GM19025 (cell line): ENCODE measurements at regions not wholly inside any gene's neighbourhood (a gene's known extent, or its start where the extent isn't known, plus 50 kb on each side); places are given as distances from the start of the nearest gene placed in this dataset.
"Not testable (repeated sequence)": the region's sequence is repeated elsewhere in the genome, so short reads cannot be mapped to it uniquely, and the experiment has no call there.

Experiments used
- ATAC-seq: cut with Tn5 transposase; IDR thresholded peaks from one replicate; pipeline ENCODE4 v1.9.1; 2021; ENCODE audit warnings: mild to moderate bottlenecking, low read depth, moderate library complexity; ENCODE audit not compliant: unreplicated experiment

DNA sequence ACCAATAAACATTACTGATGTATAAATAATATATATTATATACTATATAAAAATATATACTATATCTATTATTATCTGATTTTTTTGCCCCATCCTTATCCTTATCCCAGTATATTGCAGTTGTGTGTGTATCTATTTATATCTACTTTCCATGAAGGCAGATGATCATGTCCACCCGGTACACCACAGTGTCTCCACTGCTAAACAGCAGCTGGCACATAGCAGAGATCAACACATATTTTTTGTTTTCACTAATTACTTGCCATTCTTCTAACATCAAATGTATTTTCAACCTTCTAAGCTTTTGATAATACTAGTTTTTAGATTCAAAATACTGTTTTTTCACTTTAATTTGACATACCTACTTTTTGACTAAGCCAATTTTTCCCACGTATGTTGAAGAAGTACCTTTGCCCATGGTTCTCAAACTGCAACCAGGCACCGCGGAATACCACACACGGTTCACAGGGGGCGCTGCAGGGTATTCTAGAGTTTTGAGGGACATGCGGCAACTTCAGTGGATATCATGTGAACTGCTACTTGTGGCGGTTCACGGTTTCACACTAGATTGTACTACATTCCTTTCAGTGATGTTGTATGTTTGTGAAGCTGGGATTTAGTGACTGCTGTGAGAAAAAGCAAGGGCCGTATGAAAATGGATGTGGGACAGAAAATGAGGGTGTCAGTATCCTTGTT lies 182.5 kb upstream of the NPY2R start:
- peak; percentile 76 for ATAC-seq

DNA sequence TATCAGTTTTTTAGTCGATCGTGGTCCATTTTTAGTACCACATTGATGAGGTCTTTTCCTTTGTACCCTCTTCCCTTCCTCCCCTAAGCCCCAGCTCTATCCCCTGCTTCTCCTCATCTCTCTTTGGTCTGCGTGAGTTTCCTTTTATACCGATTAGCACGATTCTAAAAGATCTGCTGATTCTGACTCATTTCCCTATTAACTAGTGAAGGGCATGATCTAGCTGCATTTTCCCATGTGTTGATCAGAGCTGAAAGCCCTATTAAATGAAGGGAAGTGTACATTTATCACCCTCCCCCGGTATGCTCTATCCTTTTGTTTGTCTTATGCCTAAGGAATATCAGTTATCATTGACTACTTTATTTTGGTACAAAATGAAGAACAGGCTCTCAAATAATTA lies 181.7 kb upstream of the NPY2R start:
- ATAC-seq: no peak

DNA sequence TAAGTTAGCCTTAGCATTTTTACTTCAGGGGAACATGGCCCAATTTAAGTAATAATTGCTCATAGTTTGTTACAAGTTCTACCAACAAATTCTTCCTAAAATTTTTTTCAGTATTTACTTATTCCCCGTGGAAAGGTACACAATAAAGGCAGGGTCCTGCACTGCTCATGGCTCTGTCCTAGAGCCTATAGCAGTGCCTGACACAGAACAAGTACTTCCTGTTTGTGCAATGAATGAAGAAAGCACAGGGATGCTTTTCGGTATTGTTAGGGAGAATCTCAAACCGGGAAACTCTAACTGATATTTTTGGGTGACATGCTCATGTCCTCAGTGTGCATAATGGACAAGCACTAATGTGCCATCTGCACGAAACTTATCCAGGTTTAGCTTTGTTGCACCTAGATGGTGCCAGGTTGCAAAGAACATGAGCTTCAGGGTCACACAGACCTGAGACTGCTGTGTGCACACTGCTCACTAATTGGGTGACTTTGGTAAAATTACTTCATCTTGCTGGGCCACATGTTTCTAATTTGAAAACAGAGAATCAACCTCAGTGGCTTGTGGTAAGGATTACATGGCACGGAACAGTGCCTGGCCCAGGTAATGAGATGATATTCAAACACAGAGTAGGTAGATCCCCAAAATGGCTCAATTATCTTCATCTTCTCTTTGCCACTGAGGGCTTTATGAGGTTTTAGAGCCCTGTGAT lies 175.8 kb upstream of the NPY2R start:
- no peak for ATAC-seq

DNA sequence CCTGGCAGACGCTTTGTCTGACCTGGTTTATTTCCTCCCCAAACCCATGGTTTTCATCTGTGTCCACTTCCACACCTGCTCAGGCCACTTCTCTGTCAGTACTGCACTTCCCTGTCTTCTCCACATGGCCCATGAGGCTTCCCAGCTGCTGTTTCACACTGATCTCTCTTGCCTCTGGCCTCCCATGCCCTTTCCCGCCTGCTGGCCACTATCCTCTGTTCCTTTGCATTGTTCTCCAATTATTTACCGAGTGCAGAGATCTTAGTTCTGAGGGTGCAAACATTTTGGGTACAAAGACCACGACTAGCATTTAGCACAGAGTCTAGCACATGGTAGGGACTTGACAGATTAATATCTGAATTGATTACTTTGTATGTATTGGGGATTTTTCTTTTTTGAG lies 174.8 kb upstream of the NPY2R start:
- ATAC-seq: no peak

DNA sequence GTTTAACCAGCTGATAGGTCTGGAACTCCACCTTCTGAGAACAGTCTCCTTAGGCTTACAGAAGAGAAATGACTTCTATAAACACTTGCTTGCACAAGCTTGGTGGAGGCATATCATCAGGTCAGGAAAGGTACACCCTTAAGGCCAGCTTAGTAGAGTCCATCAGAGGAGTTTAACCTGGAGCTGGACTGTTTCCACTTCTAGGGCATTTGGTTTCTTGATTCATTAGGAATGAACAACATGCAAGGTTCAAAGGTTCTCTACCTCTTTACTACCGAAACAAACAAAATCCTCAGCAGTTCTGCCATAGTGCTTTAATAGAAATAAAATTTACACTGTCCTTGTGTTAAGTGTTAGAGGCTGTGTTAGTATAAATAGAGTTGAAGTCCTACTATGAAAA lies 171.4 kb upstream of the NPY2R start:
- ATAC-seq: no peak

DNA sequence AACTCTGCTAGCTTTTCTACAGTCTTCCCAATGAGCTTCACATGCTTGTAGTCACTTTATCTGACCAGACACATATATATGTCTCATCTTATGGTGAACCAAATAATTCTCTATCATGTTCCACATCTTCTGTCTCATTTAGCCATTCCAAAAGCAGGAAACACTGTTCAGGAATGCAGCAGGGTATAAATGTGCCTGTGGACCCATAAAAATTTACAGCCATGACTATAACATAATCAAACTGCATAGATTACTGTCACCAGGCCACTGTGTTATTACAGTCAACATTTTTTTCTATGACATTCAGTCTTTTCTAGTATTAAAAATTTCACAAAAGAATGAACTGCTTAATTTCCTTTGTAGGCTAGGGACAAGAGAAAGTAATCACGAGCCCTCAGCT lies 170.0 kb upstream of the NPY2R start:
- ATAC-seq: no peak

DNA sequence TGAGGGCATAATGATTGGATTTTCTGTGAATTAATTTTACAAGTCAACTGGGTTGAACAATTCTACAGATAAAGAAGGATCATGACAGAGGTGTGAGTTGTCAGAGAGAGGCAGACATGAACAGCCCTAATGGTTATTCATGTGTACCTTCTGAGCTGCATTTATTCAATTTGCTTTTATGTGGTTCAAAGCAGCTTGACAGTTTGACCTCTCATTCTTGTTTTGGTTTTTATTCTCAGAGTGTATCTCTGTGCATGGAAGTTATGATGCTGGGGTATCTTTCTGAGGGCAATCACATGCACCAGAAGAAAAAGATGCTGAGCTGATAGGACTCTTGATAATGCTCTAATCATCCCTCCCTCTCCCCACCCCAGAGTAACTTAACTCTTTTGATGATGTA lies 169.3 kb upstream of the NPY2R start:
- ATAC-seq: no peak

DNA sequence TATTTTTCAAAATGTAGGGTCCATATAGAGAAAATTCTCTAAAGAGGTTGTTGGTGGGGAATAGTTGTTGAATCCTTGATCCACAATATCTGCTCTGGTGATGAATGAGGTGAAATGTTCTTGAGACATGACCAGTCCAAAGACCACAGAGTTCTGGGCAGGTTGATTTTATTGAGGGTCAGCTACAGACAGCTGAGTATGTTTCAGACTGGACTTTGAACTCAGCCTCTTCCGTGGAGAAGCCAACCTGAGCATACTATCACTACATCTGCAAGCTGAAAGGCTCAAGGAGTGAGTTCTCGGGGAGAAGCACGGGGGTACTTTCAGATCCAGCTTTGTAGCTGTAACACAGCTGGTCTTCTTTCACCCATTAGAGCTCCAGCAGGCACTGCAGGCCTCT lies 168.4 kb upstream of the NPY2R start:
- no peak for ATAC-seq

DNA sequence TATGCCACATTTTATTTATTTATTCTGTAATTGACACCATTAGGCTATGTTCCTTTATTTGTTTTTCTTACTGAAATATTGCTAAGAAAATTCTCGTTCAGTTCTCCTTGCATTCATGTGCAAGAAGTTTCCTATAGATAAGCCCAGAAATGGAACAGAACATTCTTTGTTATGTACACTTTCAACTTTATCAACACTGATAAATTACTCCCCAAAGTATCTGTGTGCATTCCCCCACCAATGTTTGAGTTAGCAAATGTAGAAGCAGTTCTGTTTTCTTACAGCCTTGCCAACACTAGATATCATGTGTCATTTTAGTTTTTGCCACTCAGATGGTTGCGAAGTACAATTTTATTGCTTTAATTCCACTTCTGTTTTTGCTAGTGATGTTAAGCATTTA lies 166.4 kb upstream of the NPY2R start:
- no peak for ATAC-seq

DNA sequence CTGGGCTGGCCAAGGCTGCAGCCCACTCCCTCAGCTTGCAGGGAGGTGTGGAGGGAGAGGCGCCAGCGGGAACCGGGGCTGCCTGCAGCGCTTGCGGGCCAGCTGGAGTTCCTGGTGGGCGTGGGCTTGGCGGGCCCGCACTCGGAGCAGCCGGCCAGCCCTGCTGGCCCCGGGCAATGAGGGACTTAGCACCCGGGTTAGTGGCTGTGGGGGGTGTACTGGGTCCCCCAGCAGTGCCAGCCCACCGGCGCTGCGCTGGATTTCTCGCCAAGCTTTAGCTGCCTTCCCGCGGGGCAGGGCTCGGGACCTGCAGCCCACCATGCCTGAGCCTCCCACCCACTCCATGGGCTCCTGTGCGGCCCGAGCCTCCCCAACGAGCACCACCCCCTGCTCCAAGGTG lies 164.2 kb upstream of the NPY2R start:
- not testable (repeated sequence) for ATAC-seq

DNA sequence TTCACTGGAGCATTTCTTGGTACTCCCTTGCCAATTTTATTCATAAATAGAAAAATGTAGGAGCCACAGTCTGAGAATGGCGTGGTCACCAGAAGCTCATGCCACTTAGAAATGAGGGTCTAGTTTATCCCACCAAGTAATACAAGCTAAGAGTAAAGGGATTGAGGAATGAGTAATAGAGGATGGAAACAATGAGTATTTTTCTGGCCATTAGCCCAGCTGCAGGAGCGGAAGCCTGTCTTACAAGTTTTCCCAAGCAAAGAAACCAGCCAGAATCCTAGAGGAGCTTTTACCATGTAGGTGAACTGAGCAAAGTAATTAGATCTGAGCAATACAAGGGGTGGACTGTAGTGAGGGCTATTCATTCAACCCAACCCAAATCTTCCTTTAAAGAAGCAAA lies 160.7 kb upstream of the NPY2R start:
- ATAC-seq: no peak

DNA sequence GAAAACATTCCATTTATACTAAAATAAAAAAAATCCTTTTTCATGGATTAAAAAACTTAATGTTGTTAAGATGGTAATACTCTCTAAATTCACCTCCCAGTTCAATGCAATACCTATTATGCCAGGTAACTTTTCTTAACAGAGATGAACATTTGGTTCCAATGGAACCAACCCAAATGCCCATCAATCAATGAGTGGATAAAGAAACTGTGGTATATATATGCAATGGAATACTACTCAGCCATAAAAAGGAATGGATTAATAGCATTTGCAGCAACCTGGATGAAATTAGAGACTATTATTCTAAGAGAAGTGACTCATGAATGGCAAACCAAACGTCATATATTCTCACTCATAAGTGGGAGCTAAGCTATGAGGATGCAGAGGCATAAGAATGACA lies 154.4 kb upstream of the NPY2R start:
- ATAC-seq: not testable (repeated sequence)

DNA sequence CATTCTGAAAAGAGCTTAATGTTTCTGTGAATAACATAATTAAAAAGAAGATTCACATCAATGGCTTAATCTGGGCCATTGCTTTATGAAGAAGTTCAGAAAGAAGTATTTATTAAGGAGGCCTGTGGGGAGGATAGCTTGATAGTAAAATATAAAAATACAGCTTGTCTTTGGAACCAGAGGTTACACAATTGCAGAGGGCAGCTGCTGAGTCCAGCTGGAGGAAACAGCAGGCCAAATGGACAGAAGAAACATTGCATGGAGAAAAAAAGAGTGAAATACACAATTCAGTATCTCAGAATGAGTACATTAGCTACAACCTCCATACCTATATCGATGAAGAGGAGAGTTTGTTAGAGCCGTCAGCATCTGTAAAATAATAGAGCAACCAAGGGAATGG lies 148.0 kb upstream of the NPY2R start:
- ATAC-seq: no peak

DNA sequence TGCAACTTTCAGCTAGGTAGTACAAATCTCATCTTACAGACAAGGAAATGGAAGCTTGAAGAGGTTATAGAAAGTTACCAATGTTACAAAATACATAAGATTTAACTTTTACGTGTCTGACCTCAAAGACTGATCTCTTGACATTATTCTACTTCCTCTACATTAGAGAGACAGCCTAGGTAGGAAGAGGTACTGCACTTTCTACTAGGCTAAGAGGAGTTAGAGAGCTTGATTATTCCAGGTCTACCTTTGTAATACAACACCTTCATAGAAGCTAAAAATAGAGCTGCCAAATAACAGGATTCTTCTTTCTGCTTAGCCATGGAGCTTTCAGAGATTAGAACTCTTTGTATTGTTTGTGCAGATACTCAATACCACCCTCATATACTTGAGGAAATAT lies 147.6 kb upstream of the NPY2R start:
- no peak for ATAC-seq

DNA sequence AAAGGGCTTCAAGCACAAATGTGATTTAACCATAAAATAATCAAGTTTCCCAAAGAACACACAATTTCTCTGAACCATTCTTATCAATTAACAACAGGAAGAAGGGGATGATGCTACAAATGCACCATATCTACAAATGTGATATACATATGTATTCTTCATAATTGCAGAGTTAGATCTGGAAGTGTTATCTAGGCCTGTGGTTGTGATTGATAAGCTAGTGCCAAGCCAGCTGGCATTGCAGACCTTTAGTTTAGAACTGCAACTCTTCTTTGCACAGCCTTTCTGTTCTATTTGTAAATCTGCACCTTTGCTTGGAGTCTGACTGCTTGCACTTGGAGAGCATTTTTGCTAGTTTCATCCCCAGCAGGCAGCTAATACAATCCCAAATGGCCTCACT lies 145.5 kb upstream of the NPY2R start:
- no peak for ATAC-seq

DNA sequence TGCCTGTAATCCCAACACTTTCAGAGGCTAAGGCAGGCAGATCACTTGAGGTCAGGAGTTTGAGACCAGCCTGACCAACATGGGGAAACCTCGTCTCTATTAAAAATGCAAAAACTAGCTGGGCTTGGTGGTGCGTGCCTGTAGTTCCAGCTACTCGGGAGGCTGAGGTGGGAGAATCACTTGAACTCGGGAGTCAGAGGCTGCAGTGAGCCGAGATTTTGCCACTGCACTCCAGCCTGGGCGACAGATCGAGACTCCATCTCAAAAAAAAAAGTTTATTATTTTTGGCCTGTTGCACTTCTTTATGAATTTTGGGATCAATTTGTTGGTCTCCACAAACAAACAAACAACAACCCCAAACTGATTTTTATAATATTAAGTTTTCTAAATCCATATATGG lies 143.5 kb upstream of the NPY2R start:
- not testable (repeated sequence) for ATAC-seq

DNA sequence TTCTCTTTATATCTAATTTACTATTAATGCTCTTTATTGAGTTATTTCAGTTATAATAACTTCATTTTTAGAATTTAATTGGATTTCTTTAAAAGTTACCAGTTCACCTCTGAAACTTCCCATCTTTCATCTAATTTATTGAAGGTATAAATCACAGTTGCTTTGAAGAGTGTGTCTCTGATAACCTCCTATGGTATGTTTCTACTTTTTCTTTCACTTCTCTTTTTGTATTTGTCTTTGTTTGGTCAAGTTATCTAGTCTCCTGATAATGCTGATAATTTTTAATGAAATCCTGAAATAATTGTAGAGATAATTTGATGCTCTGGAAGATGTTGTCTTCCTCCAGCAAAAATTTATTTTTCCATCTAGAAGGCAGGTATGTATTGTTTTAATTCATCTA lies 141.6 kb upstream of the NPY2R start:
- no peak for ATAC-seq

DNA sequence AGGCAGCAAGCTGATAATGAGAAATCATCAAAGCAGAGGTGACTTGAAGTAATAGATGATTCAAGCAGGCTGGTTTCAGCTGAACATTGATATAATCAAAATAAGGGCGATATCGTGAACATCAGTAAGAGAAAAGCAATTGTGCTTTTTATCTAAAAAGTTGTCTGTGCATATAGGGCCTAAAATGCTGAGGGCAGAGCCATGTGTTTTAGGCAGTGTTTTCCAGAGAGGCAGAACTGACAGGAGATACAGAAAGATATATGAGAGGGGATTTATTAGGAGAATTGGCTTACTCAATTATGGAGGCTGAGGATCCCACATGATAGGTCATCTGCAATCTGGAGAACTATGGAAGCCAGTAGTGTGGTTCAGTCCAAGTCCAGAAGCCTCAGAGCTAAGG lies 136.5 kb upstream of the NPY2R start:
- no peak for ATAC-seq

DNA sequence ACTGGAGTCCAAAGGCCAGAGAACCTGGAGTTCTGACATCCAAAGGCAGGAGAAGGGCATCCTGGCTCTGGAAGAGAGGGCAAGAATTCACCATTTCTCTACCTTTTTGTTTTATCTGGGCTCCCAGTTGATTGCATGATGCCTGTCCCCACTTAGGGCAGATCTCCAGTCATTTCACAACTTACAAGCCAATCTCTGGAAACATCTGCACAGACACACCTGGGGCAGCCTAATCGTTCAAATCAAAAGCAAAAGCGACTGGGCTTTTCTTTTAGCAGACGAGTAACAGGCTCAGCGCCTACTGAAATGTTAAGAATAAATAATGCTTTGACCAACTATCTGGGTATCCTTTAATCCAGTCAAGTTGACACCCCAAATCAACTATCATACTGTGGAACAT lies 136.0 kb upstream of the NPY2R start:
- ATAC-seq: no peak

DNA sequence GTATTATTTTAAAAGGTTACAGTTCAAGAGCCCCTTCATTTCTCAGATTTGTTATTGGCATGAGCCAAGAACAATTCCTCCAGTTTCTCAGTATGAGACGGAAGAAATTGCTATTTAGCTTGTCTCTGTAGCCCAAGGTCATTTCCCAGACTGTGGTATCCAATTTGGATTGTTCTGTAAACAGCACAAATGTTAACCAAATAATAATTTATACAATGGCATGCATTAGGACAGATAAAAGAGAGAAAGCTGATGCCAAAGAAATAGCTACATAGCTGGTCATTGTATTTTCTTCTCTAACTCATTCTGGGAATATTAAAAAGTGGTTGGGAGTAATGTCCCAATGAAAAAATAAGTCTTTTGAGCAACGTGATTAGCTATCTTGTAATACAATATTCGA lies 134.6 kb upstream of the NPY2R start:
- no peak for ATAC-seq

DNA sequence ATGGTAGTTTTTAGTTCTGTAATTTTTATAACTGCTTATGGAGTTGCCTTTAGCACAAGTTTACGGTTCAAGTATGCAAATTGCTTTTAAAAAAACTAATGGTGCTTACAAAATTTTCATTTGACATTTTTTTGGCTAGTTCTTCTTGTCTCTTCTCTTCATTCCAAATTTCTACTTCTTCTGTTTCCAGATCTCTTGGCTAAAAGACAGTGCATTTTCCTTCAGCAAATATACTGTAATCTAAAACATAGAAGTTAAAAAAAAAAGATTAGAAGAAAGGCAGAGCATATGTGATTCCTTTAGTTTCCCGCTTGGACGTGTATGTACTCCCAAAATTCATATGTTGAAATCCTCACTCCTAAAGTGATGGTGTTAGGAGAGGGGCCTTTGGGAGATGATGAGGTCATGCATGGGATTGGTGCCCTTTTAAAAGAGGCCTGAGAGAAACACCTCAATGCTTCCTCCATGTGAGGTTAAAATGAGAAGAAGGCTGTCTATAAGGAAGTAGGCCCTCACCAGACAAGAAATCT lies 132.1 kb upstream of the NPY2R start:
- ATAC-seq: no peak
